Choroid plexus epithelial cell (primary cell): ENCODE measurements at regions not wholly inside any gene's neighbourhood (a gene's known extent, or its start where the extent isn't known, plus 50 kb on each side); places are given as distances from the start of the nearest gene placed in this dataset.
A peak's percentile ranks its signal among the peaks of the same experiment; 100 is the strongest.

Source experiments
- DNase-seq: peaks from one replicate; pipeline ENCODE4 v3.0.0-alpha.2; 2010; ENCODE audit warnings: low read depth
- H3K4me3 ChIP-seq: 2 replicates; pipeline ENCODE4 v1.5.1; 2011; ENCODE audit warnings: low read depth, mild to moderate bottlenecking, control low read depth, low read length, moderate library complexity
- TF ChIP-seq, protein P1 (sequence below): conservative IDR thresholded peaks from 2 replicates; pipeline ENCODE4 v1.5.1; 2011; ENCODE audit warnings: low read depth, mild to moderate bottlenecking, control low read depth, inconsistent platforms, low read length, moderate library complexity

DNA sequence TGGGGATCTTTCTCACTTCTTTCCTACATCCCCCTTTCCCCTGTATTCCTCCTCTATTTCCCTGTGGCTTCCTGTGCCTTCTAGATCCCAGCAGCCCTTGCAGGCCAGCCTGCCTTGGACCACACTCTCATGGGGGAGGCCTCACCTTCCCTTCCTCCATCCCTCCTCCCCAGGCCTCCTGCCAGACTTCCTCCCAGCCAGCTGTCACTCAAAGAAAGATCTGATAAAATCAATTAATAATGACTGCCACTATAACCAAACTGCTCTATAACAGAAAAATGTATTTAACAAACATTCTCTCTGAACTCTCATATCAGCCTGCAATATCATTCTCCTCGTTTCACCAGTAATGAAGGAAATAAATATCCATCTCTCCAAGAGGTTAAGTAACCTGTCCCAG is 144.9 kb upstream of the SIX2 start:
- DNase-seq = no peak
- TF ChIP-seq, protein P1, sequence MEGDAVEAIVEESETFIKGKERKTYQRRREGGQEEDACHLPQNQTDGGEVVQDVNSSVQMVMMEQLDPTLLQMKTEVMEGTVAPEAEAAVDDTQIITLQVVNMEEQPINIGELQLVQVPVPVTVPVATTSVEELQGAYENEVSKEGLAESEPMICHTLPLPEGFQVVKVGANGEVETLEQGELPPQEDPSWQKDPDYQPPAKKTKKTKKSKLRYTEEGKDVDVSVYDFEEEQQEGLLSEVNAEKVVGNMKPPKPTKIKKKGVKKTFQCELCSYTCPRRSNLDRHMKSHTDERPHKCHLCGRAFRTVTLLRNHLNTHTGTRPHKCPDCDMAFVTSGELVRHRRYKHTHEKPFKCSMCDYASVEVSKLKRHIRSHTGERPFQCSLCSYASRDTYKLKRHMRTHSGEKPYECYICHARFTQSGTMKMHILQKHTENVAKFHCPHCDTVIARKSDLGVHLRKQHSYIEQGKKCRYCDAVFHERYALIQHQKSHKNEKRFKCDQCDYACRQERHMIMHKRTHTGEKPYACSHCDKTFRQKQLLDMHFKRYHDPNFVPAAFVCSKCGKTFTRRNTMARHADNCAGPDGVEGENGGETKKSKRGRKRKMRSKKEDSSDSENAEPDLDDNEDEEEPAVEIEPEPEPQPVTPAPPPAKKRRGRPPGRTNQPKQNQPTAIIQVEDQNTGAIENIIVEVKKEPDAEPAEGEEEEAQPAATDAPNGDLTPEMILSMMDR = no peak
- H3K4me3 ChIP-seq = no peak overlapping the region

GRCh38 chr2:45153121-45153520 is 143.9 kb upstream of the SIX2 start:
- TF ChIP-seq, protein P1 = no peak

GRCh38 chr2:45152691-45153090 is 143.4 kb upstream of the SIX2 start:
- DNase-seq = no peak
- TF ChIP-seq, protein P1 = no peak
- H3K4me3 ChIP-seq = no peak overlapping the region

More at GRCh38 chr2:45153121-45153520, 143.9 kb upstream of the SIX2 start:
- no peak overlapping the region for H3K4me3 ChIP-seq
- DNase-seq = no peak

DNA sequence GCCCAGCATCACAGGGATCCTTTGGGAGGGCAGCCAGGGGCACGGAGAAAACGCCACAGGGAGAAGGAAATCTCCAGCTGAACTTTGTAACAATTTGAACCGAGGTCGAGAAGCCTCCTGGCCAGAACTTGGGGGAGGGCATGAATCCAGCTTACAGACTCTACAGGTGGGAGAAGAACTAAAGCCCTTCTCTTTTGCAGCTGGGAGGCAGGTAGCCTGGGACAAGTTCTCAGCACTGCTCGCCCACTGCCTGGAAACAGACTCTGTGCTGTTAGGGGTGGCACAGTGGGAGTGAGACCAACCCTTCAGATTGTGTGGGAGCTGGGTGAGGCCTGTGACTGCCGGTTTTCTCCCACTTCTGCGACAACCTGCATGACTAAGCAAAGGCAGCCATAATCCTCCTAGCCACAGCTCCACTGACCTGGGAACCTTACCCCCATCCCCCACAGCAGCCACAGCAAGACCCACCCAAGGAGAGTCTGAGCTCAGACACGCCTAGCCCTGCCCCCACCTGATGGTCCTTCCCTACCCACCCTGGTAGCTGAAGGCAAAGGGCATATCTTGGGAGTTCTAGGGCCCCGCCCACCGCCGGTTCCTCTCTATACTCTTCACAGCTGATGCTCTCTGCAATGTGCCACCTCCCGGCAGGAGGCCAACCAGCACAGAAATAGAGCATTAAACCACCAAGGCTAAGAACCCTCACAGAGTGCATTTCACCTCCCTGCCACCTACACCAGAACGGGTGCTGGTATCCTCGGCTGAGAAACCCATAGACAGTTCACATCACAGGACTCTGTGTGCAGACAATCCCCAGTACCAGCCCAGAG is 136.0 kb upstream of the SIX2 start:
- H3K4me3 ChIP-seq = peak overlapping the region; percentile 8
- TF ChIP-seq, protein P1 = no peak
- DNase-seq = no peak

DNA sequence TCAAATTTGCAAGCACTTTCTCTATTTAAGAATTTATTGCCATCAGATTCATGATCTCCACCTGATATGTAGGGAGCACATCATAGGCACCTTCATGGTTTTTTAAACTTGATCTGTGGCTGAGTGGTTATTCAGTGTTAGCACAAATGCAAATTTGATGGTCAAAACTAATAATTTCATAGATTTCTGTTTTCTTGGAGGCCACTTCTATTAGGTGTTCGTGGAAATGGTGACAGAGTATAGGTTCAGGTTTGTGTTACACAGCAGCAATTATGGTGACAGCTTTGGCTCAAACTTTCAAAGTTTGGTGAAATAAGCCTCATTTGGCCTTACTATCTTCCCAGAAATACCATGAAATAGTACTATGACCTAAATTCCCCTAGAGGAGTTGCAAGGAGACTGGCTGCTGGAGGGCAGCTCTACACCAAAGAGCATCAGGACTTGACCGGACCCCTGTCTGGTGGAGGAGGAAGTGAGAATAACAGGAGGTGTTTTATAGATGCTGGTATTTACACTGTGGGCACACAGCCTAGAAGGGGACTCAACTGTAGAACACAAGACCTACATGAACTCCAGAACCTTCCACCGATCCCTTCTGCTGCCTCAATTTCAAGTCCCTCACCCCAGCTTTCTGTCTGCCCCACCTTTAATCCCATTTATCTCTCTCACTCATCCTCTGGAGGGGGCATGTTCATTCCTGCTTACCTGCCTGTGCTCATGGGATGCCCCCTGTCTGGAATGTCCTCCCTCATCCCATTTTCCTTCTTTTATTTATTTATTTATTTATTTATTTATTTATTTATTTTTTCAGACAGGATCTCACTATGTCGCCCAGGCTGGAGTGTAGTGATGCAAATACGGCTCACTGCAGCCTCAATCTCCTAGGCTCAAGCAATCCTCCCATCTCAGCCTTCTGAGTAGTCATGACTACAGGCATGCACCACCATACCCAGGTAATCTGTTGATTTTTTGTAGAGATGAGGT is 132.9 kb upstream of the SIX2 start:
- no peak overlapping the region for H3K4me3 ChIP-seq
- TF ChIP-seq, protein P1 = no peak
- DNase-seq = no peak

DNA sequence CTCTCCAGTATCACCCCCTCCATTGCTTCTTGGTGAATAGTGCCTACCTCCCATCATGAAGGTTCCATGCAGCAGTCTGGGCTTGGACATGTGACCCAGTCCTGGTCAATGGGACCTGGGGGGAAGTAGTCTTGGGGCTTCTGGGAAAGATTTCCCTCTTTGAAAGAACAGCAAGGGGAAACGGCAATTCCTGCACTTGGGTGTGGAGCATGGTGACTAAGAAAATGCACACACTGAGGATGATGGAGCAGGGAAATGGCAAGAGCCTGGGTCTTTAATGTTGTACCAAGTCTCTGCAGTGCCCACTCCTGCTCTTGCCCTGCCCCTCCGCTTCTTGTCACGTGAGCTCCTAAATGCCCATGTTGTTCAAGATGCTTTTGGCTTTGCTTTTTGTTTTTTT is 131.4 kb upstream of the SIX2 start:
- TF ChIP-seq, protein P1 = no peak
- DNase-seq = no peak
- no peak overlapping the region for H3K4me3 ChIP-seq
